Kidney (tissue), 13 donors: ENCODE measurements at regions not wholly inside any gene's neighbourhood (a gene's known extent, or its start where the extent isn't known, plus 50 kb on each side); places are given as distances from the start of the nearest gene placed in this dataset.
"Not testable (repeated sequence)": the region's sequence is repeated elsewhere in the genome, so short reads cannot be mapped to it uniquely, and the experiment has no call there.

Source experiments
- DNase-seq, 5 donors: peaks; one replicate each; pipeline ENCODE4 v3.0.0-alpha.2; 2013 to 2020
- FAIRE-seq: peaks from 2 replicates; lab custom pipeline; 2012; peaks lifted over from hg19 to GRCh38; lab: Jason Lieb, UNC
- H3K27ac ChIP-seq, 2 donors: one replicate each; pipeline ENCODE4 v1.7.0; 2013; ENCODE audit warnings: low read depth in 2 of 2, low read length in 2 of 2, inconsistent platforms in 1 of 2
- H3K27me3 ChIP-seq: one replicate; pipeline ENCODE4 v1.7.1; 2013; ENCODE audit warnings: low read length, inconsistent platforms; ENCODE audit not compliant: control insufficient read depth, insufficient read depth
- H3K36me3 ChIP-seq, 3 donors: one replicate each; pipeline versions ENCODE4 v1.7.0 to v1.7.1; 2013; ENCODE audit warnings: low read length in 3 of 3, control low read depth in 1 of 3, inconsistent platforms in 1 of 3; ENCODE audit not compliant: insufficient read depth in 3 of 3, control insufficient read depth in 2 of 3
- H3K4me1 ChIP-seq, 3 donors: one replicate each; pipeline versions ENCODE4 v1.7.0 to v1.7.1; 2013; ENCODE audit warnings: low read length in 3 of 3, inconsistent platforms in 1 of 3, low read depth in 1 of 3; ENCODE audit not compliant: control insufficient read depth in 2 of 3, insufficient read depth in 2 of 3
- H3K4me3 ChIP-seq, 3 donors: one replicate each; pipeline versions ENCODE4 v1.7.0 to v1.8.1; 2013; ENCODE audit warnings: low read length in 3 of 3, control low read depth in 1 of 3, inconsistent platforms in 1 of 3
- H3K9ac ChIP-seq, 3 donors: one replicate each; pipeline versions ENCODE4 v1.7.0 to v1.7.1; 2013; ENCODE audit warnings: low read length in 3 of 3, control low read depth in 1 of 3, inconsistent platforms in 1 of 3
- H3K9me3 ChIP-seq, 3 donors: one replicate each; pipeline versions ENCODE4 v1.7.0 to v1.7.1; 2013; ENCODE audit warnings: low read length in 3 of 3, control low read depth in 1 of 3, inconsistent platforms in 1 of 3; ENCODE audit not compliant: control insufficient read depth in 2 of 3, insufficient read depth in 1 of 3
- intact Hi-C: fragments of 100-400 bp; cut with DNase I; formaldehyde crosslinking; loops from one replicate; pipeline ENCODE4 v1.11.1; 2022
- TF ChIP-seq, protein P1 (sequence below): IDR thresholded peaks from 3 replicates; pipeline ENCODE4 v1.5.1; 2012; ENCODE audit warnings: mild to moderate bottlenecking, moderate library complexity, borderline replicate concordance; ENCODE audit not compliant: insufficient read depth; ENCODE audit errors: extremely low read depth
- donor health status: control.
- donor health status: control.
- donor health status: control.
- donor health status: control.
- donor health status: control.
- donor health status: DM: yes; HTN: yes; CAD: no.
- donor health status: Normal renal cell carcinoma (clear cell type).

DNA sequence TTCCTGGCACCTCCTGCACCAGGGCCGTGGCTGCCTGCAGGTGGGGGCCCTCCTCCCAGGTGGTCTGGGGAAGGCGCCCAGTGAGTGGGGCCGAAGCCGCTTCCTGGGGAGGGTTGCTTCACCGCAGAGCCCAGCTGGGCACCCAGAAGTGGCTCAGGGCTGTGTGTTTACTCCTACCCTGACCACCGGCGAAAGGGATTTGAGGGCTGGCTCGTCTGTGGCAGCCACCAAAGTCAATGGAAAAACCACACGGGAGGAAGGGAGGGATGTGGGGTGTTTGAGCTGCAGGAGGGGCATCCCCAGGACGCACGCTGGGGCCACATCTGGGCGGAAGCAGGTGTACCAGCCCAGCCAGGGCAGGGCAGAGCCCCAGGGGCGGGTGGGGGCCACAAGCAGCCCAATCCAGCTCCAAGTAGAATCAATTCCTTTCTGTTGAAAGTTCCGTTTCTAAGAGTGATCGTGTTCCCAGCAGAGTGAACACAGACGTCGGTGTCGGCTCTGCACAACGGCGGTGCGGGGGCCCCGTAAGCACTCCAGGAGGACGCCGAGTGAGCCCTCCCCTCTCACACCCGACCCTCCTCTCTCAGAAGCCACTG lies 69.9 kb downstream of the FOXL3 start:
- Histone ChIP-seq H3K9ac (no peak overlapping the region), H3K9me3 (peaks cover 0 to 5% (median 0%) of the 10 kb centered on the region in 3 donors), H3K27me3 (no peaks in the 10 kb centered on the region), H3K4me1 (peaks cover 0 to 4% (median 4%) of the 10 kb centered on the region in 3 donors), H3K4me3 (no peak overlapping the region), H3K36me3 (no peaks in the 10 kb centered on the region), H3K27ac (no peak overlapping the region)
- DNase-seq (peak in 2 of 5 donors; percentile 37 to 70), FAIRE-seq (no peak)
- TF ChIP-seq, protein P1, sequence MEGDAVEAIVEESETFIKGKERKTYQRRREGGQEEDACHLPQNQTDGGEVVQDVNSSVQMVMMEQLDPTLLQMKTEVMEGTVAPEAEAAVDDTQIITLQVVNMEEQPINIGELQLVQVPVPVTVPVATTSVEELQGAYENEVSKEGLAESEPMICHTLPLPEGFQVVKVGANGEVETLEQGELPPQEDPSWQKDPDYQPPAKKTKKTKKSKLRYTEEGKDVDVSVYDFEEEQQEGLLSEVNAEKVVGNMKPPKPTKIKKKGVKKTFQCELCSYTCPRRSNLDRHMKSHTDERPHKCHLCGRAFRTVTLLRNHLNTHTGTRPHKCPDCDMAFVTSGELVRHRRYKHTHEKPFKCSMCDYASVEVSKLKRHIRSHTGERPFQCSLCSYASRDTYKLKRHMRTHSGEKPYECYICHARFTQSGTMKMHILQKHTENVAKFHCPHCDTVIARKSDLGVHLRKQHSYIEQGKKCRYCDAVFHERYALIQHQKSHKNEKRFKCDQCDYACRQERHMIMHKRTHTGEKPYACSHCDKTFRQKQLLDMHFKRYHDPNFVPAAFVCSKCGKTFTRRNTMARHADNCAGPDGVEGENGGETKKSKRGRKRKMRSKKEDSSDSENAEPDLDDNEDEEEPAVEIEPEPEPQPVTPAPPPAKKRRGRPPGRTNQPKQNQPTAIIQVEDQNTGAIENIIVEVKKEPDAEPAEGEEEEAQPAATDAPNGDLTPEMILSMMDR: no peak
- intact Hi-C loops: no loop called here

DNA sequence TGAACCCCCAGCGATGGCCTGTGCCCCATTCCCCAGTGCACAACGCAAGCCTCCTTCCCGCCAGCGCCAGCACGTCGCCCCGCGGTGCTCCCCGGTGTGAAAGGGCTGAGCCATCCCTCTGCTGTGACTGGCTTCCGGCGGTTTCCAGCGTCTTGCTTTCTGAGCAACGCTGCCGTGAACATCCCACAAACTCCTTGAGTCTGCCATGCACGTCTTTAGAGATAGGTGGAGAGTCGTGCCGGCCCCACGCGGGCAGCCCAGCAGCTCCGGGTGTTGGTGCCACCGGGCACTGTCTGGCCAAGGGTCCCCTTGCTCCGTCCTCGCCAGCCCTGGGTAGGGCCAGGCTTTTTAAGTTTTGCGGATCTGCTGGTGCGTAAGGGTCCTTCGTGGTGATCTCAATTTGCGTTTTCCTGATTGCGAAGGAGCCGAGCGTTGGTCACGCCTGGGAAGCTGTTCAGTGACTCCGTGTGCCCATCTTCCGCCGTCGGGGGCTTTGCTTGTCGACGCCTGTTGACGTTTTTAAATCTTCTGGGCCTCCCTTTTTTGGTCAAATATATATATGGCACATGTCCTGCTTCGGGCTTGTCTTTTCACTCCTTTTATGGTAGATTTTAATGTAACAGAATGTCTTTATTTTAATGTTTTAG lies 70.6 kb downstream of the FOXL3 start:
- Histone ChIP-seq H3K4me3 (no peak overlapping the region), H3K9me3 (peaks cover 0 to 5% (median 0%) of the 10 kb centered on the region in 3 donors), H3K9ac (no peak overlapping the region), H3K27me3 (no peaks in the 10 kb centered on the region), H3K27ac (no peak overlapping the region), H3K36me3 (no peaks in the 10 kb centered on the region), H3K4me1 (peaks cover 0 to 4% (median 4%) of the 10 kb centered on the region in 3 donors)
- intact Hi-C loops: no loop called here
- no peak for FAIRE-seq
- DNase-seq: peak in 2 of 5 donors; percentile 56 to 64
- TF ChIP-seq, protein P1: no peak

DNA sequence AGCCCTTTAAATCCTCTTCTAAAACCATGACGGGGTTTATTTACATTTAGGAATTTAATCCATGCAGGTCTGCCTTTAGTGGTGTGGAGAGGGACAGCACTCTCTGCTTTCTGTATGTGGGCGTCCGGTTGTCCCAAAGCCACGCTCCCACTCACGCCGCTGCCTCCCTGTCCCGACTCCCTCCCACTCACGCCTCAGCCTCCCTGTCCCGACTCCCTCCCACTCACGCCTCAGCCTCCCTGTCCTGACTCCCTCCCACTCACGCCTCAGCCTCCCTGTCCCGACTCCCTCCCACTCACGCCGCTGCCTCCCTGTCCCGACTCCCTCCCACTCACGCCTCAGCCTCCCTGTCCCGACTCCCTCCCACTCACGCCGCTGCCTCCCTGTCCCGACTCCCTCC lies 71.2 kb downstream of the FOXL3 start:
- H3K27ac ChIP-seq, H3K36me3 ChIP-seq, H3K9me3 ChIP-seq, H3K9ac ChIP-seq, H3K4me3 ChIP-seq, H3K27me3 ChIP-seq, H3K4me1 ChIP-seq, intact Hi-C loops, FAIRE-seq: not testable (repeated sequence)
- peak in 2 of 5 donors; percentile 30 to 32 for DNase-seq

DNA sequence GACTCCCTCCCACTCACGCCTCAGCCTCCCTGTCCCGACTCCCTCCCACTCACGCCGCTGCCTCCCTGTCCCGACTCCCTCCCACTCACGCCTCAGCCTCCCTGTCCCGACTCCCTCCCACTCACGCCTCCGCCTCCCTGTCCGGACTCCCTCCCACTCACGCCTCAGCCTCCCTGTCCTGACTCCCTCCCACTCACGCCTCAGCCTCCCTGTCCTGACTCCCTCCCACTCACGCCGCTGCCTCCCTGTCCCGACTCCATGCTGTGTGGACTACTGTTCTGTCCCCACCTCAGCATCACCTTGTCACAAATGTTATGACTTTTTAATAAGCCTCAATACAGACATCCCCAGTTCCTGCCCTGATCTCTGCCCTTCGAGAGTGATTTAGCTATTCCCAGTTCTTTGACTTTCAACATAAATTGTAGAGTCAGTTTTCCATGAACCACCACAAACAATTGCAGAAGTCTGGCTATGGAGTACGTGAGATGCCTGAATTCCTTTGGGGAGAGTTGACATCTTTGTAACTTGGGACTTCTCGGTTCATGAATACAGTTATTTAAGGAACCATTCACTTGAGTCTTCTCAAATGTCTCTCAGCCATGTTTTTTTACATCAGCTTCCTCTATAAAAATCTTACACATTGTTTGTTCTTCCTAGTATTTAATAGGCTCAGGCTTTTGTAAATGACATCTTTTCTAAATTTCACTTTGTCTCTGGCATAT lies 71.9 kb downstream of the FOXL3 start:
- Histone ChIP-seq H3K9ac (peak overlapping the region in 1 of 3 donors; percentile 12), H3K4me3 (peak overlapping the region; percentile 18 to 49 (median 44)), H3K9me3 (peaks cover 0 to 5% (median 0%) of the 10 kb centered on the region in 3 donors), H3K27me3 (no peaks in the 10 kb centered on the region), H3K36me3 (no peaks in the 10 kb centered on the region), H3K4me1 (peaks cover 0 to 5% (median 4%) of the 10 kb centered on the region in 3 donors), H3K27ac (no peak overlapping the region)
- DNase-seq: peak in 4 of 5 donors; percentile 55 to 86 (median 70)
- no peak for FAIRE-seq
- TF ChIP-seq, protein P1: no peak
- intact Hi-C loops: no loop called here
